ENCODE measurements at regions not wholly inside any gene's neighbourhood (a gene's known extent, or its start where the extent isn't known, plus 50 kb on each side); places are given as distances from the start of the nearest gene placed in this dataset.

- Mint-ChIP-seq H3K4me1 (peaks cover 0 to 4% of the 10 kb centered on the region in 2 experiments; a peak in 2 of 4 replicates), H3K27ac (peak overlapping the region in 1 of 3 experiments; percentile 6; a peak in 1 of 7 replicates), H3K27me3 (ENCODE audit: low read depth) (no peaks in the 10 kb centered on the region), H3K36me3 (ENCODE audit: insufficient read depth in 1 of 3, low read depth in 3 of 3) (no peaks in the 10 kb centered on the region), H3K4me3 (no peak overlapping the region), H3K9me3 (no peaks in the 10 kb centered on the region)
- no peak overlapping the region for H3K14ac ChIP-seq (ENCODE audit: insufficient read depth, low read length)
- H2BK20ac ChIP-seq (ENCODE audit: low read depth, low read length, poor library complexity, severe bottlenecking): no peak overlapping the region
- no peak overlapping the region for H3K56ac ChIP-seq (ENCODE audit: insufficient read length, low read depth, low read length)
- H4K5ac ChIP-seq (ENCODE audit: insufficient read length, low read depth, low read length): no peak overlapping the region
- H2AK5ac ChIP-seq (ENCODE audit: insufficient read length, low read length): no peak overlapping the region
- H3K4me2 ChIP-seq (ENCODE audit: insufficient read depth, insufficient read length, low read length): no peak overlapping the region
- H3K4ac ChIP-seq (ENCODE audit: low read depth, low read length): no peak overlapping the region
- H3K9ac ChIP-seq (ENCODE audit: extremely low read depth, insufficient read length, low read length): no peak overlapping the region
- no peaks in the 10 kb centered on the region for H4K20me1 ChIP-seq (ENCODE audit: control insufficient read depth, insufficient read depth, insufficient read length)
- no peak overlapping the region for H3K23ac ChIP-seq (ENCODE audit: insufficient read length, low read depth, low read length)
- WGBS (ENCODE audit: extremely low coverage, insufficient read length, low lambda C conversion rate): no CpG with 5 or more reads among the region's 4 CpGs
- no peak overlapping the region for H2BK12ac ChIP-seq (ENCODE audit: insufficient read length, low read depth, low read length)
- no peaks in the 10 kb centered on the region for H3K27me3 ChIP-seq (ENCODE audit: insufficient read depth, low read length)
- no peak overlapping the region for H3T11ph ChIP-seq (ENCODE audit: low read length)
- TF ChIP-seq, protein P1, sequence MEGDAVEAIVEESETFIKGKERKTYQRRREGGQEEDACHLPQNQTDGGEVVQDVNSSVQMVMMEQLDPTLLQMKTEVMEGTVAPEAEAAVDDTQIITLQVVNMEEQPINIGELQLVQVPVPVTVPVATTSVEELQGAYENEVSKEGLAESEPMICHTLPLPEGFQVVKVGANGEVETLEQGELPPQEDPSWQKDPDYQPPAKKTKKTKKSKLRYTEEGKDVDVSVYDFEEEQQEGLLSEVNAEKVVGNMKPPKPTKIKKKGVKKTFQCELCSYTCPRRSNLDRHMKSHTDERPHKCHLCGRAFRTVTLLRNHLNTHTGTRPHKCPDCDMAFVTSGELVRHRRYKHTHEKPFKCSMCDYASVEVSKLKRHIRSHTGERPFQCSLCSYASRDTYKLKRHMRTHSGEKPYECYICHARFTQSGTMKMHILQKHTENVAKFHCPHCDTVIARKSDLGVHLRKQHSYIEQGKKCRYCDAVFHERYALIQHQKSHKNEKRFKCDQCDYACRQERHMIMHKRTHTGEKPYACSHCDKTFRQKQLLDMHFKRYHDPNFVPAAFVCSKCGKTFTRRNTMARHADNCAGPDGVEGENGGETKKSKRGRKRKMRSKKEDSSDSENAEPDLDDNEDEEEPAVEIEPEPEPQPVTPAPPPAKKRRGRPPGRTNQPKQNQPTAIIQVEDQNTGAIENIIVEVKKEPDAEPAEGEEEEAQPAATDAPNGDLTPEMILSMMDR (conservative IDR thresholded peaks at IDR 0.05): no peak
- no peak overlapping the region for H4K91ac ChIP-seq (ENCODE audit: insufficient read length, low read depth, low read length)
- H3K4me1 ChIP-seq (ENCODE audit: insufficient read depth, low read length): no peaks in the 10 kb centered on the region
- no peak overlapping the region for H2BK120ac ChIP-seq (ENCODE audit: low read depth, low read length, poor library complexity, severe bottlenecking)
- no peaks in the 10 kb centered on the region for H3K79me2 ChIP-seq (ENCODE audit: insufficient read depth, low read length)
- no peak overlapping the region for H2BK15ac ChIP-seq (ENCODE audit: low read depth, low read length)
- no peak overlapping the region for H3K27ac ChIP-seq (ENCODE audit: insufficient read length, low read depth, low read length)
- H3K18ac ChIP-seq (ENCODE audit: insufficient read length, low read depth, low read length): no peak overlapping the region
- no peaks in the 10 kb centered on the region for H3K79me1 ChIP-seq (ENCODE audit: insufficient read depth, low read depth, low read length, poor library complexity, severe bottlenecking)
- H4K8ac ChIP-seq (replicated peaks; ENCODE audit: insufficient read length, low read depth, low read length): no peak overlapping the region
- H2AFZ ChIP-seq (ENCODE audit: low read length): no peak overlapping the region
- DNase-seq: no peak
- no peak overlapping the region for H2BK5ac ChIP-seq (ENCODE audit: insufficient read length, low read length)
- H3K9me3 ChIP-seq (ENCODE audit: control insufficient read depth, low read depth, low read length): no peaks in the 10 kb centered on the region
- H3K23me2 ChIP-seq (ENCODE audit: insufficient read length, low read depth, low read length, poor library complexity, severe bottlenecking): no peaks in the 10 kb centered on the region
Measured at GRCh38 chr20:6180531-6180930, 57.7 kb upstream of the FERMT1 start.

Measured in H9 (cell line).